ENCODE measurements at regions not wholly inside any gene's neighbourhood (a gene's known extent, or its start where the extent isn't known, plus 50 kb on each side); places are given as distances from the start of the nearest gene placed in this dataset.

DNA sequence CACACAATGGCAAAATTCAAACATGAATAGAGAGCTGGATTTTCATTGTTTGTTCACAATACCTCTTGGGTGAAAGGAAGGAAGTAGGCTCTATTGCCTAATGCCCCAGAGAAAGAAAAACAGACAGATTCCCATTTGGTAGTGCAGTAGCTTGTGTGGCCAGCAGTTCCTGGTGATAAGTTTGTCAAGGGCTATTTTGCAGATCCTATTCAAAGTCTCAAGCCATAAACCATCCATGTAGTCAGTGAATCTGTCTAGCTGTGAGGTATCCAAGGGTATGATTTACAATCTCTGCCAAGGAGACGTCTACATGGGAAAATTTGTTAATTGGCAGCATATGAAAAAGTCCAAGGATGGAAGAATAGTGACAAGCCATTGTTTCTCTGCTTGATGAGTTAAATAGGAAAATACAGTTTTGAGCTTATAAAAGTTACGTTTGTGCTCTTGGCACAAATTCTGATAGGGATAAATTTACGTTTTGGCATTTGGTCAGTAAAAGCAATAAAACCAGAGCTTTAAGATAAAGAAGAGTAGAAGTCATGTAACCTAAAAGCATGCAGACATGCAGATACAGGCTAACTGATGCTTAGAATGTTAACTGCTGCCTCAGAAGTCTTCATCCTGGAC is 269.1 kb downstream of the GATA3 start:
- H3K4me1 ChIP-seq (replicated peaks): no peaks in the 10 kb centered on the region
- H3K27me3 ChIP-seq (replicated peaks): peaks cover 6% of the 10 kb centered on the region; the same call in 1 of the 2 replicates
- H3K36me3 ChIP-seq: no peaks in the 10 kb centered on the region
- H3K27ac ChIP-seq: no peak overlapping the region
- DNase-seq (ENCODE audit: low read depth in 1 of 2, low spot score in 2 of 2): no peak
- H3K9me3 ChIP-seq (replicated peaks): no peaks in the 10 kb centered on the region
- H3K4me3 ChIP-seq: no peak overlapping the region

- Histone ChIP-seq H3K9me3 (replicated peaks) (no peaks in the 10 kb centered on the region), H3K36me3 (no peaks in the 10 kb centered on the region), H3K27me3 (replicated peaks) (peaks cover 6% of the 10 kb centered on the region; the same call in 1 of the 2 replicates), H3K4me1 (replicated peaks) (no peaks in the 10 kb centered on the region), H3K4me3 (no peak overlapping the region), H3K27ac (no peak overlapping the region)
- no peak for DNase-seq (ENCODE audit: low read depth in 1 of 2, low spot score in 2 of 2)
These were observed 270.8 kb downstream of the GATA3 start for GRCh38 chr10:8325024-8325980.

DNA sequence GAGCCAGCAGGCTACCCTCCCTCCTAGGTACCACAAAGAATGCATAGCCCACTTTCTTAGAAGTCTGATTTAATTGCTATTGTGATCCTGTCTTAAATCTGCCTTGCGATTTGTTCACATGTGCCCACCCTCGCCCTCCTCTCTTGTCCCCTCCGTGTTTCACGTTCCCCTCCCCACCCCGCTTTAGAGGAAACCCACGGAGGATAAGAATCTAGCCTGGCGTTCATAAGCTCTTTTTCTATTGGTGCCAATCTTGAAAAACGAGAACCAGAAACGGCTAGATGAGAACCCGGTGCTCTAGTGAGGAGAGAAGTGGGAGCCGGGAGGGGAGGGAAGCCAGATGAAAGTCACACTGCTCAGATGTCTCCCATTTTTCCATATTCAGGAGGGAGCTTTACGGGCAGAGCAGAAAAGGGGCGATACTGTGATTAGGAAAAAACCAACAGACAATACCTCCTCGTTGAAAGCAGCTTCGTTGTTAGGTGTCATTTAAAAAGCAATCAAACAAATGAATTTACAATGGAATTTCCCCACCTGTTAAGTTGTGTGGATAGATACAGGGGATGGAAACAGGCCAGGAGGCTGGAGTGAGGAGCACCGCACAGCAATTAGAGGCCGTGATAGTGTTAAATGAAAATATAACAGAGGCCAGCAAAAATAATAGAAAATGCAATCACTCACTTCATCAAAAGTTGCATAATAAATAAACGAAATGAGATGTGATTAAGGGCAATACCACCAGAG is 272.1 kb downstream of the GATA3 start:
- H3K27ac ChIP-seq: no peak overlapping the region
- H3K4me3 ChIP-seq: no peak overlapping the region
- H3K27me3 ChIP-seq (replicated peaks): peaks cover 6% of the 10 kb centered on the region; the same call in 1 of the 2 replicates
- no peaks in the 10 kb centered on the region for H3K36me3 ChIP-seq
- H3K4me1 ChIP-seq (replicated peaks): no peaks in the 10 kb centered on the region
- no peak for DNase-seq (ENCODE audit: low read depth in 1 of 2, low spot score in 2 of 2)
- H3K9me3 ChIP-seq (replicated peaks): no peaks in the 10 kb centered on the region

DNA sequence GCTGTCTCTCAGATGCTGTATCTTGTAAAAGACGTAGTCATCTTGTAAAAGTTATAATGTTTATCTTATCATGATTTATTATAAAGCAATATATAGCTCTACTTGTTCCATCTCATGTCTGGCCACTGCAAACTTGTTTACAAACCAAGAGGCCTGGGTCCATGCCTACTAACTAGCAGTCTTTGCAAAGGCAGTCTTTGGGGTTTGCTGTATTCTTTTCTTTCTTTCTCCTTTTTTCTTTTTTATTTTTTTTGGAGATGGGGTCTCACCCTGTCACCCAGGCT is 272.6 kb downstream of the GATA3 start:
- Histone ChIP-seq H3K4me3 (no peak overlapping the region), H3K27ac (no peak overlapping the region), H3K9me3 (replicated peaks) (no peaks in the 10 kb centered on the region), H3K27me3 (replicated peaks) (peaks cover 6% of the 10 kb centered on the region; the same call in 1 of the 2 replicates), H3K4me1 (replicated peaks) (peaks cover 3% of the 10 kb centered on the region), H3K36me3 (no peaks in the 10 kb centered on the region)
- no peak for DNase-seq (ENCODE audit: low read depth in 1 of 2, low spot score in 2 of 2)

GRCh38 chr10:8331387-8331786 is 276.9 kb downstream of the GATA3 start:
- no peak overlapping the region for H3K27ac ChIP-seq
- H3K4me3 ChIP-seq: no peak overlapping the region
- H3K9me3 ChIP-seq (replicated peaks): no peaks in the 10 kb centered on the region
- H3K4me1 ChIP-seq (replicated peaks): peaks cover 9% of the 10 kb centered on the region
- peaks cover 5% of the 10 kb centered on the region; the same call in 1 of the 2 replicates for H3K27me3 ChIP-seq (replicated peaks)
- no peak for DNase-seq (ENCODE audit: low read depth in 1 of 2, low spot score in 2 of 2)
- H3K36me3 ChIP-seq: no peaks in the 10 kb centered on the region

- Histone ChIP-seq H3K9me3 (replicated peaks) (no peaks in the 10 kb centered on the region), H3K4me3 (peak overlapping the region; percentile 24), H3K4me1 (replicated peaks) (peaks cover 9% of the 10 kb centered on the region), H3K27ac (no peak overlapping the region), H3K27me3 (replicated peaks) (peaks cover 5% of the 10 kb centered on the region; the same call in 1 of the 2 replicates), H3K36me3 (no peaks in the 10 kb centered on the region)
- peak; percentile 50 to 54 for DNase-seq (ENCODE audit: low read depth in 1 of 2, low spot score in 2 of 2)
These were observed 277.6 kb downstream of the GATA3 start for GRCh38 chr10:8331896-8332729.

DNA sequence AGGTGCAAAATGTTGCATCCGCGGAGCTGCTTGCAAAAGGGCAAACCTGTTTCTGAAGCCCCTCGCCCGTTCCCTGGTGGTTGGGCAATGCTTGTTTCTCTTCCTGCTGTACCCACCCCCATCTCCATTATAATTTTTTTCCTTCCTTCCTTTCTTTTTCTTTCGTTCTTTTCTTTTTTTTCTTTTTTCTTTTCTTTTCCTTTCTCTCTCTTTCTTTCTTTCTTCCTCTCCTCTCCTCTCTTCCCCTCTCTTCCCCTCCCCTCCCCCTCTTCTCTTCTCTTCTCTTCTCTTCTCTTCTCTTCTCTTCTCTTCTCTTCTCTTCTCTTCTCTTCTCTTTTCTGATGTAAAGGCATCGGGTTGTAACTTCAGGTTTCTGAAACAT is 278.2 kb downstream of the GATA3 start:
- no peaks in the 10 kb centered on the region for H3K9me3 ChIP-seq (replicated peaks)
- H3K27ac ChIP-seq: no peak overlapping the region
- peak overlapping the region; percentile 24 for H3K4me3 ChIP-seq
- peaks cover 9% of the 10 kb centered on the region for H3K4me1 ChIP-seq (replicated peaks)
- DNase-seq (ENCODE audit: low read depth in 1 of 2, low spot score in 2 of 2): no peak
- peaks cover 5% of the 10 kb centered on the region; the same call in 1 of the 2 replicates for H3K27me3 ChIP-seq (replicated peaks)
- no peaks in the 10 kb centered on the region for H3K36me3 ChIP-seq

DNA sequence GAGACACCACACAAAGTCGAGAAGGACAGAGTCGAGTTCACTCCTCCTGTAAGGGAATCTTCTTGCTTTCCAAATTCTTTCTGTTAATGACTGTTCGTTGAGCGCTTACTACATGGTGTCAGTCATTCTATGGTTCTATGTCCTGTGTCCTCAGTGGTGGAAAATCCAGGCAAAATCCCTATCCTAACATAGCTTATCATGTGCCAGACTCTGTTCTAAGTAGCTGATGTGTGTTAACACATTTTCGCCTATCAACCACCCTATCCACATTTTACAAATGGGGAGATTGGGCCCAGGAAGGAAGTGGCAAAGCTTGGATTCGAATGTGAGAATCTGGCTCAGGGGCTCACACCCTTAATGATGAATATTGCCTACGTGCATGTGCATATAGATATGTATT is 280.1 kb downstream of the GATA3 start:
- H3K36me3 ChIP-seq: no peaks in the 10 kb centered on the region
- peaks cover 7% of the 10 kb centered on the region for H3K27me3 ChIP-seq (replicated peaks)
- H3K4me3 ChIP-seq: no peak overlapping the region
- H3K4me1 ChIP-seq (replicated peaks): peaks cover 9% of the 10 kb centered on the region
- no peak overlapping the region for H3K27ac ChIP-seq
- no peaks in the 10 kb centered on the region for H3K9me3 ChIP-seq (replicated peaks)
- DNase-seq (ENCODE audit: low read depth in 1 of 2, low spot score in 2 of 2): no peak

DNA sequence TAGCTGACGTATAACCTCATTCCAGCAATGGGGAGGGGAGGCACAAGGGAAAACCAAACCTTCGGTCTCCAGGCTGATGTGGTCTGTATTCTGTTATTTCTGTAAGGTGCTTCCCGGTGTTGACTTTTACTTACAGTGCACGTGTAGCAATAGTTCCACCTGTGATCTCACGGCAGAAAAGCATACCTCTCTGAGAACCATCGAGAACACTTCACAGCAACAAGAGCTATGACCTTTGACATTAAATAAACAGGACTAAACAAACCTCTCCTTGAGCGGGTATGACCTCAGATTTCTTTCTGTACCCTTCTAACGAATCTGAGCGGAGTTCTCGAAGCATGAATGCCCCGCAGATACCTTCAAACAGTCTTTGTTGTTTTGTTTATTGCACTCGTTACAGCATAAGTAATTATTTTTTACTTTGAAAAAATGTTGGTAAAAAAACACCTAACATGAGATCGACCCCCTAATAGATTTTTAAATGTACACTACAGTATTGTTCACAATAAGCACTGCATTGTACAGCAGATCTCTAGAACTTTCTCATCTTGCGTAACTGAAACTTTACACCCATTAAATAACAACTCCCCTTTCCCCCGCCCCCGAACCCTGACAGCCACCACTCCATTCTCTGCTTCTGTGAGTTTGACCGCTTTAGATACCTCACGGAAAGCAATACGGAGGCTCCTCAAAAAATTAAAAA is 282.3 kb downstream of the GATA3 start:
- no peak overlapping the region for H3K4me3 ChIP-seq
- H3K4me1 ChIP-seq (replicated peaks): peaks cover 9% of the 10 kb centered on the region
- no peaks in the 10 kb centered on the region for H3K36me3 ChIP-seq
- H3K27ac ChIP-seq: no peak overlapping the region
- DNase-seq (ENCODE audit: low read depth in 1 of 2, low spot score in 2 of 2): no peak
- peaks cover 9% of the 10 kb centered on the region for H3K27me3 ChIP-seq (replicated peaks)
- no peaks in the 10 kb centered on the region for H3K9me3 ChIP-seq (replicated peaks)

DNA sequence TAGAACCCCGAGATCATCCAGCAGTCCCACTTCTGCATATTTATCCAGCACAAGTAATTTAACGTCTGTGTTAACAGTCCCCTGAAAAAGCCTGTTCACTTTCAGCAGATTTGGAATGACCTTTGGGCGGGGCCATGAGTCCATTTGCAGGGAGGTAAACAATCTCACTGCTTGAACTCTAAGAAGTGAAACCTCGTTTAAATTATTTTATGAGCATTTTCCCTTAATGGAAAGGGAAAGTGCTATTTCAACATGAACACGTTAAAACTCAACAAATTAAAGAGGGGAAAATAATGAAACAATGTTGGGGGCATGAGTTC is 282.8 kb downstream of the GATA3 start:
- no peak for DNase-seq (ENCODE audit: low read depth in 1 of 2, low spot score in 2 of 2)

GRCh38 chr10:8338177-8338766 is 283.8 kb downstream of the GATA3 start:
- no peaks in the 10 kb centered on the region for H3K9me3 ChIP-seq (replicated peaks)
- no peaks in the 10 kb centered on the region for H3K4me1 ChIP-seq (replicated peaks)

More for the DNA sequence above, 282.8 kb downstream of the GATA3 start:
- H3K9me3 ChIP-seq (replicated peaks): no peaks in the 10 kb centered on the region
- no peak overlapping the region for H3K4me3 ChIP-seq
- no peaks in the 10 kb centered on the region for H3K36me3 ChIP-seq
- peaks cover 5% of the 10 kb centered on the region for H3K4me1 ChIP-seq (replicated peaks)
- no peak overlapping the region for H3K27ac ChIP-seq
- H3K27me3 ChIP-seq (replicated peaks): peaks cover 9% of the 10 kb centered on the region

GRCh38 chr10:8344756-8345155 is 290.3 kb downstream of the GATA3 start:
- DNase-seq (ENCODE audit: low read depth in 1 of 2, low spot score in 2 of 2): no peak
- Histone ChIP-seq H3K9me3 (replicated peaks) (no peaks in the 10 kb centered on the region), H3K4me3 (no peak overlapping the region), H3K27ac (no peak overlapping the region), H3K4me1 (replicated peaks) (peaks cover 3% of the 10 kb centered on the region), H3K36me3 (no peaks in the 10 kb centered on the region), H3K27me3 (replicated peaks) (peaks cover under 1% of the 10 kb centered on the region; the same call in 1 of the 2 replicates)

More at GRCh38 chr10:8338177-8338766, 283.8 kb downstream of the GATA3 start:
- H3K4me3 ChIP-seq: no peak overlapping the region
- H3K27ac ChIP-seq: no peak overlapping the region
- no peaks in the 10 kb centered on the region for H3K36me3 ChIP-seq
- H3K27me3 ChIP-seq (replicated peaks): peaks cover 7% of the 10 kb centered on the region
- no peak for DNase-seq (ENCODE audit: low read depth in 1 of 2, low spot score in 2 of 2)
